DOHH2 (cell line): ENCODE measurements at regions not wholly inside any gene's neighbourhood (a gene's known extent, or its start where the extent isn't known, plus 50 kb on each side); places are given as distances from the start of the nearest gene placed in this dataset.

Experiments used
- H3F3A ChIP-seq: fragments of 200-600 bp; sonication (generic), shearing (Covaris generic); 2 replicates; pipeline ENCODE4 v1.6.0; 2016; ENCODE audit warnings: antibody characterized with exemption, mild to moderate bottlenecking; ENCODE audit not compliant: control insufficient read depth, insufficient read depth
- H3K27ac ChIP-seq: fragments of 200-600 bp; sonication (generic); 2 replicates; pipeline ENCODE4 v1.5.1; 2014; ENCODE audit warnings: low read depth, mild to moderate bottlenecking, low read length, moderate library complexity
- H3K27me3 ChIP-seq: fragments of 200-600 bp; sonication (generic); 2 replicates; pipeline ENCODE4 v1.6.1; 2014; ENCODE audit warnings: mild to moderate bottlenecking, low read length, mixed read lengths; ENCODE audit not compliant: control insufficient read depth
- H3K36me3 ChIP-seq: fragments of 200-600 bp; sonication (generic); 2 replicates; pipeline ENCODE4 v1.6.1; 2014; ENCODE audit warnings: mild to moderate bottlenecking, low read length, moderate library complexity, mixed read lengths; ENCODE audit not compliant: control insufficient read depth
- H3K4me1 ChIP-seq: fragments of 200-600 bp; sonication (generic); 2 replicates; pipeline ENCODE4 v1.6.1; 2014; ENCODE audit warnings: mild to moderate bottlenecking, low read length, mixed read lengths; ENCODE audit not compliant: control insufficient read depth
- H3K4me2 ChIP-seq: fragments of 200-600 bp; sonication (generic); 2 replicates; pipeline ENCODE4 v1.6.0; 2014; ENCODE audit warnings: mild to moderate bottlenecking, low read length, moderate library complexity
- H3K4me3 ChIP-seq: fragments of 200-600 bp; sonication (generic); 2 replicates; pipeline ENCODE4 v1.5.1; 2014; ENCODE audit warnings: mild to moderate bottlenecking, low read length, mixed read lengths
- H3K79me2 ChIP-seq: fragments of 200-600 bp; sonication (generic); 2 replicates; pipeline ENCODE4 v1.6.1; 2014; ENCODE audit warnings: mild to moderate bottlenecking, low read length, mixed read lengths; ENCODE audit not compliant: control insufficient read depth
- H3K9me2 ChIP-seq: fragments of 200-600 bp; sonication (generic); replicated peaks from 2 replicates; pipeline ENCODE4 v1.6.1; 2014; ENCODE audit warnings: mild to moderate bottlenecking, low read length, mixed read lengths; ENCODE audit not compliant: control insufficient read depth
- H3K9me3 ChIP-seq: fragments of 200-600 bp; sonication (generic); 2 replicates; pipeline ENCODE4 v1.6.1; 2014; ENCODE audit warnings: antibody characterized with exemption, low read length, mixed read lengths; ENCODE audit not compliant: control insufficient read depth, insufficient read depth
- H4K20me1 ChIP-seq: fragments of 200-600 bp; sonication (generic); 2 replicates; pipeline ENCODE4 v1.6.0; 2014; ENCODE audit warnings: low read depth, mild to moderate bottlenecking, antibody characterized with exemption, low read length, moderate library complexity; ENCODE audit not compliant: control insufficient read depth, insufficient read depth
- EZH2phosphoT487 ChIP-seq: fragments of 200-600 bp; sonication (generic); IDR thresholded peaks from 2 replicates; pipeline ENCODE4 v1.6.1; 2017; ENCODE audit warnings: borderline replicate concordance, mild to moderate bottlenecking, antibody characterized with exemption, low read length, moderate library complexity, mixed read lengths
- TF ChIP-seq, protein P1 (sequence below): fragments of 200-600 bp; sonication (generic); IDR thresholded peaks from one replicate; pipeline ENCODE4 v1.5.1; 2014; ENCODE audit warnings: antibody characterized with exemption, mild to moderate bottlenecking, low read depth, low read length; ENCODE audit not compliant: poor library complexity, severe bottlenecking

GRCh38 chr3:168925568-168925967 lies 737.9 kb downstream of the MECOM start:
- Histone ChIP-seq H3K27ac (no peak overlapping the region), H3K36me3 (no peaks in the 10 kb centered on the region), H4K20me1 (no peaks in the 10 kb centered on the region), H3K4me1 (no peaks in the 10 kb centered on the region), H3K27me3 (no peaks in the 10 kb centered on the region), H3K4me3 (no peak overlapping the region), H3K9me2 (no peaks in the 10 kb centered on the region), H3K9me3 (no peaks in the 10 kb centered on the region), H3K4me2 (no peak overlapping the region), H3K79me2 (no peaks in the 10 kb centered on the region), H3F3A (no peaks in the 10 kb centered on the region)
- TF ChIP-seq, protein P1, sequence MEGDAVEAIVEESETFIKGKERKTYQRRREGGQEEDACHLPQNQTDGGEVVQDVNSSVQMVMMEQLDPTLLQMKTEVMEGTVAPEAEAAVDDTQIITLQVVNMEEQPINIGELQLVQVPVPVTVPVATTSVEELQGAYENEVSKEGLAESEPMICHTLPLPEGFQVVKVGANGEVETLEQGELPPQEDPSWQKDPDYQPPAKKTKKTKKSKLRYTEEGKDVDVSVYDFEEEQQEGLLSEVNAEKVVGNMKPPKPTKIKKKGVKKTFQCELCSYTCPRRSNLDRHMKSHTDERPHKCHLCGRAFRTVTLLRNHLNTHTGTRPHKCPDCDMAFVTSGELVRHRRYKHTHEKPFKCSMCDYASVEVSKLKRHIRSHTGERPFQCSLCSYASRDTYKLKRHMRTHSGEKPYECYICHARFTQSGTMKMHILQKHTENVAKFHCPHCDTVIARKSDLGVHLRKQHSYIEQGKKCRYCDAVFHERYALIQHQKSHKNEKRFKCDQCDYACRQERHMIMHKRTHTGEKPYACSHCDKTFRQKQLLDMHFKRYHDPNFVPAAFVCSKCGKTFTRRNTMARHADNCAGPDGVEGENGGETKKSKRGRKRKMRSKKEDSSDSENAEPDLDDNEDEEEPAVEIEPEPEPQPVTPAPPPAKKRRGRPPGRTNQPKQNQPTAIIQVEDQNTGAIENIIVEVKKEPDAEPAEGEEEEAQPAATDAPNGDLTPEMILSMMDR: no peak
- no peak for TF ChIP-seq EZH2phosphoT487

DNA sequence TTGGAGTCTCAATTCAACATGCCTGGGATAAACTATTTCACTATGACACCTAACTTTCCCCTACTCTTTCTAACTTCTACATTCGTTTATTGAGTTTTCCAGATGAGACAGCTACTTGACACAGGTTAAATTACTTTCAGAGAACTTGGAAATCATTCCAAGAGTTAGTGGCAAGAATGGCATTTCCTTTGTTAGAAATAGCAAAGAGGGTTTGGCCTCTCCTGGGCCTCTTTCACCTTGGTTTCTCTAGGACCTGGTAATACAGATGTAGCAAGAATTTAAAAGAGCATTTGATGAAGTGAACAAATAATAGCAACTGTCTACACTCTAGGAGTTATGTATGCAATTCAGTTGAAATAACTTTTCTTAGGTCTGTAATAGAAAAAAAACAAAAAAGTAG lies 748.9 kb downstream of the MECOM start:
- Histone ChIP-seq H3K36me3 (no peaks in the 10 kb centered on the region), H3K4me1 (no peaks in the 10 kb centered on the region), H3K27ac (no peak overlapping the region), H3K9me3 (no peaks in the 10 kb centered on the region), H3K79me2 (no peaks in the 10 kb centered on the region), H3K9me2 (no peaks in the 10 kb centered on the region), H4K20me1 (no peaks in the 10 kb centered on the region), H3K4me3 (no peak overlapping the region), H3K27me3 (no peaks in the 10 kb centered on the region), H3K4me2 (no peak overlapping the region), H3F3A (no peaks in the 10 kb centered on the region)
- TF ChIP-seq EZH2phosphoT487: no peak
- TF ChIP-seq, protein P1: no peak

- no peaks in the 10 kb centered on the region for H3K79me2 ChIP-seq
- no peak overlapping the region for H3K4me2 ChIP-seq
- no peaks in the 10 kb centered on the region for H3K9me3 ChIP-seq
- H3F3A ChIP-seq: no peaks in the 10 kb centered on the region
- H3K36me3 ChIP-seq: no peaks in the 10 kb centered on the region
- no peak for TF ChIP-seq EZH2phosphoT487
- TF ChIP-seq, protein P1: no peak
- H3K9me2 ChIP-seq: no peaks in the 10 kb centered on the region
- no peak overlapping the region for H3K4me3 ChIP-seq
- no peaks in the 10 kb centered on the region for H4K20me1 ChIP-seq
- no peaks in the 10 kb centered on the region for H3K27me3 ChIP-seq
- no peak overlapping the region for H3K27ac ChIP-seq
- H3K4me1 ChIP-seq: no peaks in the 10 kb centered on the region
These were observed 754.3 kb downstream of the MECOM start for GRCh38 chr3:168909260-168909659.

DNA sequence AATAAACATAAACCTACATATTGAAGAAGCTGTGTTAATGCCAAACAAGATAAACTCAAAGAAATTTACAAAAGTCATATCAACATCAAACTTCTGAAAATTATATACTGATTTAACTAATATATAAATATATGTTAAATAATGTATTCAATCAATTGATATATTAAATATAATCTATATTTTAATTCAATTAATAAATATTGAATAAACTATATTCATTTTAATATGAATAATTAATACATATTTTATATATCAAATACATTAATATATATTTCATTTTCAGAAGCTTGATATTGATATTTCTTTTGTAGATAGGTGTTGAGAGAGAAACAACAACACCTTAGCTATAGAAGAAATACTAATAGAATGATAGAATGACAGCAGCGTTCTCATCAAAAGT lies 768.1 kb downstream of the MECOM start:
- Histone ChIP-seq H3K27ac (no peak overlapping the region), H3K9me3 (no peaks in the 10 kb centered on the region), H3K36me3 (no peaks in the 10 kb centered on the region), H3K4me1 (no peaks in the 10 kb centered on the region), H3K9me2 (no peaks in the 10 kb centered on the region), H3K4me3 (no peak overlapping the region), H3K79me2 (no peaks in the 10 kb centered on the region), H3K4me2 (no peak overlapping the region), H3F3A (no peaks in the 10 kb centered on the region), H4K20me1 (no peaks in the 10 kb centered on the region), H3K27me3 (no peaks in the 10 kb centered on the region)
- no peak for TF ChIP-seq EZH2phosphoT487
- TF ChIP-seq, protein P1: no peak
